ENCODE measurements at regions not wholly inside any gene's neighbourhood (a gene's known extent, or its start where the extent isn't known, plus 50 kb on each side); places are given as distances from the start of the nearest gene placed in this dataset.

DNA sequence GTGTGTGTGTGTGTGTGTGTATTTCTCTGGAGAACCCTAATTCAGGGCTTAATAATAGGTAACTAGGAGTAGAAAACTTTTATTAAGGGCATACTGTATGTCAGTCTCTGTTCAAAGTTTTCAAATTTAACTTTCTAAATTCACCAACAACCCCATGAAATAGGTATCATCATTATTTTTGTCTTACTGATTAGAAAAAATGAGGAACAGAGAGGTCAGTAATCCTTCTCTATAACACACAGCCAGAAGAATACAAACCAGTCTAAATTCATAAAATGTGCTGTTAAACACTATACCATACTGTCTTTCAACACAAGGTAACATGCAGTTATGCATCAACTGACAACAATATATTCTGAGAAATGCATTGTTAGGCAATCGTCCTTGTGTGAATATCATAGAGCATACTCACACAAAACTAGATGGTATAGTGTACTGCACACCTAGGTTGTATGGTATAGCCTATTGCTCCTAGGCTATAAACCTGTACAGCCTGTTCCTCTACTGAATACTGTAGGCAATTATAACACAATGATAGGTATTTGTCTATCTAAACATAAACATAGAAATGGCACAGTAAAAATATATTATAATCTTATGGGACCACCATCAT, 143.1 kb downstream of the PTH2R start:
- Histone ChIP-seq H3K36me3 (ENCODE audit: insufficient read depth, low read length) (no peaks in the 10 kb centered on the region), H3K4me3 (ENCODE audit: low read length) (no peak overlapping the region), H3K9me3 (ENCODE audit: low read length) (no peaks in the 10 kb centered on the region), H3K27me3 (ENCODE audit: insufficient read depth, low read depth, low read length) (no peaks in the 10 kb centered on the region), H4K20me1 (ENCODE audit: insufficient read depth) (no peaks in the 10 kb centered on the region), H3K4me2 (ENCODE audit: low read length) (no peak overlapping the region), H3K27ac (ENCODE audit: low read length) (no peak overlapping the region), H2AFZ (ENCODE audit: low read depth, low read length) (no peak overlapping the region), H3K79me2 (replicated peaks; ENCODE audit: insufficient read depth, low read length) (no peaks in the 10 kb centered on the region), H3K9me2 (ENCODE audit: insufficient read depth, low read length) (no peaks in the 10 kb centered on the region), H3K9ac (ENCODE audit: low read length) (no peak overlapping the region), H3F3A (ENCODE audit: insufficient read depth, low read length, poor library complexity, severe bottlenecking) (no peaks in the 10 kb centered on the region)
- TF ChIP-seq TAF1 (IDR thresholded peaks at IDR 0.05; ENCODE audit: low read depth) = no peak
- TF ChIP-seq, protein P1, sequence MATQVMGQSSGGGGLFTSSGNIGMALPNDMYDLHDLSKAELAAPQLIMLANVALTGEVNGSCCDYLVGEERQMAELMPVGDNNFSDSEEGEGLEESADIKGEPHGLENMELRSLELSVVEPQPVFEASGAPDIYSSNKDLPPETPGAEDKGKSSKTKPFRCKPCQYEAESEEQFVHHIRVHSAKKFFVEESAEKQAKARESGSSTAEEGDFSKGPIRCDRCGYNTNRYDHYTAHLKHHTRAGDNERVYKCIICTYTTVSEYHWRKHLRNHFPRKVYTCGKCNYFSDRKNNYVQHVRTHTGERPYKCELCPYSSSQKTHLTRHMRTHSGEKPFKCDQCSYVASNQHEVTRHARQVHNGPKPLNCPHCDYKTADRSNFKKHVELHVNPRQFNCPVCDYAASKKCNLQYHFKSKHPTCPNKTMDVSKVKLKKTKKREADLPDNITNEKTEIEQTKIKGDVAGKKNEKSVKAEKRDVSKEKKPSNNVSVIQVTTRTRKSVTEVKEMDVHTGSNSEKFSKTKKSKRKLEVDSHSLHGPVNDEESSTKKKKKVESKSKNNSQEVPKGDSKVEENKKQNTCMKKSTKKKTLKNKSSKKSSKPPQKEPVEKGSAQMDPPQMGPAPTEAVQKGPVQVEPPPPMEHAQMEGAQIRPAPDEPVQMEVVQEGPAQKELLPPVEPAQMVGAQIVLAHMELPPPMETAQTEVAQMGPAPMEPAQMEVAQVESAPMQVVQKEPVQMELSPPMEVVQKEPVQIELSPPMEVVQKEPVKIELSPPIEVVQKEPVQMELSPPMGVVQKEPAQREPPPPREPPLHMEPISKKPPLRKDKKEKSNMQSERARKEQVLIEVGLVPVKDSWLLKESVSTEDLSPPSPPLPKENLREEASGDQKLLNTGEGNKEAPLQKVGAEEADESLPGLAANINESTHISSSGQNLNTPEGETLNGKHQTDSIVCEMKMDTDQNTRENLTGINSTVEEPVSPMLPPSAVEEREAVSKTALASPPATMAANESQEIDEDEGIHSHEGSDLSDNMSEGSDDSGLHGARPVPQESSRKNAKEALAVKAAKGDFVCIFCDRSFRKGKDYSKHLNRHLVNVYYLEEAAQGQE (IDR thresholded peaks at IDR 0.05; ENCODE audit: borderline replicate concordance) = no peak
- no peak for TF ChIP-seq POLR2AphosphoS5 (IDR thresholded peaks at IDR 0.05)
- TF ChIP-seq SMC3 (conservative IDR thresholded peaks at IDR 0.05; ENCODE audit: poor library complexity) = no peak
- no peak for TF ChIP-seq EP300 (conservative IDR thresholded peaks at IDR 0.05; ENCODE audit: poor library complexity, severe bottlenecking)

DNA sequence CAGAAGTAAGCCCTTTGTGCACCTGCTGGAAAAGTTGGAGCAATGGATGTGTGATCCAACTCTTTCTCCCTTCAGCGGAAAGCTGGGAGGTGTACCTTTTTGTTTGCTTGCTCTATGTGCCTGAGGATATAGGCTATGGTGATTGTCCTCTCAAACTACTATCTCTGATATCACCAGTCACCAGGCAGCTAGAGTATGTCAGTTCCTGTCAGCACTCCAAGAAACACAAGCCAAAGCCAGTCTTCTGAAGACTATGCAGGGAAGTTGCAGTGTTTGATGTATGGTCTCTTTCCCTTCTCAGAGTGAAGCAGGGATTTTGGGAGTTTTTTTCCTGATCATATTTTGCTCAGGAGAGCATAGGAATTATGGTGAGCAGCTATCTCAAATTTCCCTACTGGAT, 146.4 kb downstream of the PTH2R start:
- no peak for TF ChIP-seq SMC3 (conservative IDR thresholded peaks at IDR 0.05; ENCODE audit: poor library complexity)
- no peak for TF ChIP-seq POLR2AphosphoS5 (IDR thresholded peaks at IDR 0.05)
- TF ChIP-seq, protein P2, sequence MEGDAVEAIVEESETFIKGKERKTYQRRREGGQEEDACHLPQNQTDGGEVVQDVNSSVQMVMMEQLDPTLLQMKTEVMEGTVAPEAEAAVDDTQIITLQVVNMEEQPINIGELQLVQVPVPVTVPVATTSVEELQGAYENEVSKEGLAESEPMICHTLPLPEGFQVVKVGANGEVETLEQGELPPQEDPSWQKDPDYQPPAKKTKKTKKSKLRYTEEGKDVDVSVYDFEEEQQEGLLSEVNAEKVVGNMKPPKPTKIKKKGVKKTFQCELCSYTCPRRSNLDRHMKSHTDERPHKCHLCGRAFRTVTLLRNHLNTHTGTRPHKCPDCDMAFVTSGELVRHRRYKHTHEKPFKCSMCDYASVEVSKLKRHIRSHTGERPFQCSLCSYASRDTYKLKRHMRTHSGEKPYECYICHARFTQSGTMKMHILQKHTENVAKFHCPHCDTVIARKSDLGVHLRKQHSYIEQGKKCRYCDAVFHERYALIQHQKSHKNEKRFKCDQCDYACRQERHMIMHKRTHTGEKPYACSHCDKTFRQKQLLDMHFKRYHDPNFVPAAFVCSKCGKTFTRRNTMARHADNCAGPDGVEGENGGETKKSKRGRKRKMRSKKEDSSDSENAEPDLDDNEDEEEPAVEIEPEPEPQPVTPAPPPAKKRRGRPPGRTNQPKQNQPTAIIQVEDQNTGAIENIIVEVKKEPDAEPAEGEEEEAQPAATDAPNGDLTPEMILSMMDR (IDR thresholded peaks at IDR 0.05; ENCODE audit: poor library complexity, severe bottlenecking) = no peak
- TF ChIP-seq MXI1 (conservative IDR thresholded peaks at IDR 0.05; ENCODE audit: poor library complexity, severe bottlenecking) = no peak
- TF ChIP-seq RAD21 (conservative IDR thresholded peaks at IDR 0.05) = no peak
- TF ChIP-seq EP300 (conservative IDR thresholded peaks at IDR 0.05; ENCODE audit: poor library complexity, severe bottlenecking) = no peak
- TF ChIP-seq, protein P1 (IDR thresholded peaks at IDR 0.05; ENCODE audit: borderline replicate concordance) = no peak
- no peak for TF ChIP-seq TAF1 (IDR thresholded peaks at IDR 0.05; ENCODE audit: low read depth)
- no peak for TF ChIP-seq EZH2 (IDR thresholded peaks at IDR 0.05; ENCODE audit: borderline replicate concordance, insufficient read depth, low read length, poor library complexity, severe bottlenecking)
- Histone ChIP-seq H3F3A (ENCODE audit: insufficient read depth, low read length, poor library complexity, severe bottlenecking) (no peaks in the 10 kb centered on the region), H3K4me3 (ENCODE audit: low read length) (no peak overlapping the region), H3K36me3 (ENCODE audit: insufficient read depth, low read length) (no peaks in the 10 kb centered on the region), H3K4me2 (ENCODE audit: low read length) (no peak overlapping the region), H4K20me1 (ENCODE audit: insufficient read depth) (no peaks in the 10 kb centered on the region), H2AFZ (ENCODE audit: low read depth, low read length) (no peak overlapping the region), H3K27ac (ENCODE audit: low read length) (no peak overlapping the region), H3K27me3 (ENCODE audit: insufficient read depth, low read depth, low read length) (no peaks in the 10 kb centered on the region), H3K79me2 (replicated peaks; ENCODE audit: insufficient read depth, low read length) (no peaks in the 10 kb centered on the region), H3K9ac (ENCODE audit: low read length) (no peak overlapping the region), H3K9me2 (ENCODE audit: insufficient read depth, low read length) (no peaks in the 10 kb centered on the region), H3K9me3 (ENCODE audit: low read length) (no peaks in the 10 kb centered on the region)
